SK-N-SH treated with all-trans-retinoic acid at 6 μM for 48 hours (cell line): ENCODE measurements at regions not wholly inside any gene's neighbourhood (a gene's known extent, or its start where the extent isn't known, plus 50 kb on each side); places are given as distances from the start of the nearest gene placed in this dataset.

Experiments
- PPARA ChIP-seq: fragments of 250-450 bp; sonication (Bioruptor Pico); IDR thresholded peaks from 2 replicates; pipeline ENCODE4 v1.5.0; 2020; ENCODE audit warnings: mild to moderate bottlenecking, borderline replicate concordance
- RARB ChIP-seq: fragments of 250-450 bp; sonication (Bioruptor Pico); IDR thresholded peaks from 2 replicates; pipeline ENCODE4 v1.8.0; 2021; ENCODE audit warnings: mild to moderate bottlenecking, moderate library complexity
- ZNF8 ChIP-seq: fragments of 450-650 bp; formaldehyde crosslinking; IDR thresholded peaks from 2 replicates; pipeline ENCODE4 v1.5.0; 2020; ENCODE audit warnings: mild to moderate bottlenecking, moderate library complexity
- TF ChIP-seq, protein P1 (sequence below): fragments of 250-450 bp; sonication (Bioruptor Pico); IDR thresholded peaks from 2 replicates; pipeline ENCODE4 v1.8.0; 2021; ENCODE audit warnings: low read depth, mild to moderate bottlenecking, moderate library complexity, borderline replicate concordance
- TF ChIP-seq, protein P2 (sequence below): fragments of 250-450 bp; sonication (Bioruptor Pico); IDR thresholded peaks from 2 replicates; pipeline ENCODE4 v1.5.1; 2020; ENCODE audit warnings: low read depth, mild to moderate bottlenecking, moderate library complexity
- TF ChIP-seq, protein P3 (sequence below): fragments of 250-450 bp; sonication (Bioruptor Pico); IDR thresholded peaks from 2 replicates; pipeline ENCODE4 v1.8.0; 2020; ENCODE audit warnings: mild to moderate bottlenecking, moderate library complexity, borderline replicate concordance

- TF ChIP-seq ZNF8, result no peak
- TF ChIP-seq, protein P1, sequence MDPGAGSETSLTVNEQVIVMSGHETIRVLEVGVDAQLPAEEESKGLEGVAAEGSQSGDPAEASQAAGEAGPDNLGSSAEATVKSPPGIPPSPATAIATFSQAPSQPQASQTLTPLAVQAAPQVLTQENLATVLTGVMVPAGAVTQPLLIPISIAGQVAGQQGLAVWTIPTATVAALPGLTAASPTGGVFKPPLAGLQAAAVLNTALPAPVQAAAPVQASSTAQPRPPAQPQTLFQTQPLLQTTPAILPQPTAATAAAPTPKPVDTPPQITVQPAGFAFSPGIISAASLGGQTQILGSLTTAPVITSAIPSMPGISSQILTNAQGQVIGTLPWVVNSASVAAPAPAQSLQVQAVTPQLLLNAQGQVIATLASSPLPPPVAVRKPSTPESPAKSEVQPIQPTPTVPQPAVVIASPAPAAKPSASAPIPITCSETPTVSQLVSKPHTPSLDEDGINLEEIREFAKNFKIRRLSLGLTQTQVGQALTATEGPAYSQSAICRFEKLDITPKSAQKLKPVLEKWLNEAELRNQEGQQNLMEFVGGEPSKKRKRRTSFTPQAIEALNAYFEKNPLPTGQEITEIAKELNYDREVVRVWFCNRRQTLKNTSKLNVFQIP, result no peak
- no peak for TF ChIP-seq PPARA (CRISPR knock-in tag)
- TF ChIP-seq, protein P2, sequence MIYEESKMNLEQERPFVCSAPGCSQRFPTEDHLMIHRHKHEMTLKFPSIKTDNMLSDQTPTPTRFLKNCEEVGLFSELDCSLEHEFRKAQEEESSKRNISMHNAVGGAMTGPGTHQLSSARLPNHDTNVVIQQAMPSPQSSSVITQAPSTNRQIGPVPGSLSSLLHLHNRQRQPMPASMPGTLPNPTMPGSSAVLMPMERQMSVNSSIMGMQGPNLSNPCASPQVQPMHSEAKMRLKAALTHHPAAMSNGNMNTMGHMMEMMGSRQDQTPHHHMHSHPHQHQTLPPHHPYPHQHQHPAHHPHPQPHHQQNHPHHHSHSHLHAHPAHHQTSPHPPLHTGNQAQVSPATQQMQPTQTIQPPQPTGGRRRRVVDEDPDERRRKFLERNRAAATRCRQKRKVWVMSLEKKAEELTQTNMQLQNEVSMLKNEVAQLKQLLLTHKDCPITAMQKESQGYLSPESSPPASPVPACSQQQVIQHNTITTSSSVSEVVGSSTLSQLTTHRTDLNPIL, result no peak
- TF ChIP-seq, protein P3, sequence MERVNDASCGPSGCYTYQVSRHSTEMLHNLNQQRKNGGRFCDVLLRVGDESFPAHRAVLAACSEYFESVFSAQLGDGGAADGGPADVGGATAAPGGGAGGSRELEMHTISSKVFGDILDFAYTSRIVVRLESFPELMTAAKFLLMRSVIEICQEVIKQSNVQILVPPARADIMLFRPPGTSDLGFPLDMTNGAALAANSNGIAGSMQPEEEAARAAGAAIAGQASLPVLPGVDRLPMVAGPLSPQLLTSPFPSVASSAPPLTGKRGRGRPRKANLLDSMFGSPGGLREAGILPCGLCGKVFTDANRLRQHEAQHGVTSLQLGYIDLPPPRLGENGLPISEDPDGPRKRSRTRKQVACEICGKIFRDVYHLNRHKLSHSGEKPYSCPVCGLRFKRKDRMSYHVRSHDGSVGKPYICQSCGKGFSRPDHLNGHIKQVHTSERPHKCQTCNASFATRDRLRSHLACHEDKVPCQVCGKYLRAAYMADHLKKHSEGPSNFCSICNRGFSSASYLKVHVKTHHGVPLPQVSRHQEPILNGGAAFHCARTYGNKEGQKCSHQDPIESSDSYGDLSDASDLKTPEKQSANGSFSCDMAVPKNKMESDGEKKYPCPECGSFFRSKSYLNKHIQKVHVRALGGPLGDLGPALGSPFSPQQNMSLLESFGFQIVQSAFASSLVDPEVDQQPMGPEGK (CRISPR knock-in tag), result no peak
- no peak for TF ChIP-seq RARB (CRISPR knock-in tag)
Measured at GRCh38 chr4:137626942-137627738, 94.8 kb upstream of the PCDH18 start.
